ENCODE measurements at regions not wholly inside any gene's neighbourhood (a gene's known extent, or its start where the extent isn't known, plus 50 kb on each side); places are given as distances from the start of the nearest gene placed in this dataset.

DNA sequence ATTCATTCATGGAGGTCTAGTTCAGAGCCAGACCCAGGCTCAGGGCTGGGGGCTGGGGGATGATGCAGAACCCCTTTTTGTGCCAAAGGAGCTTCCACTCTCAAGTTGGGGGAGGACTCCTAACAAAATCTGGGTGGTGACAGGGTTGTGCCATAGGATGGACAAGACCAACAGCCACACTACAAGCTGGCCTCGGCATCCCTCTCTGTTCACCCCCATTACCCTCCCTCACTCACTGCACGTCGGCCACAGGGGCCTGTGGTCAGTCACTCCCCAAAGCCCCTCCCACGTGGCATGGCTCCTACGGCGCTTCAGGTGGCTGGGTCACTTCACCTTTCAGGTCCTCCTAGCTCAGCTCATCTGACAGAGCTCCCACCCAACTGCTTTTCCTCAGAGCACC, 348.7 kb upstream of the ZMIZ1 start:
- ATAC-seq (ENCODE audit: low FRiP score in 2 of 2), result no peak
- Histone ChIP-seq H3K4me1 (no peaks in the 10 kb centered on the region), H3K27ac (no peak overlapping the region), H3K4me3 (no peak overlapping the region), H3K36me3 (no peaks in the 10 kb centered on the region), H3K27me3 (no peaks in the 10 kb centered on the region), H3K9me3 (no peaks in the 10 kb centered on the region)
- no peak for TF ChIP-seq POLR2AphosphoS5 (IDR thresholded peaks at IDR 0.05)
- WGBS, 2 donors, result 71 to 96% methylated on average over 5 to 6 of the region's 6 CpGs
- no peak for DNase-seq

DNA sequence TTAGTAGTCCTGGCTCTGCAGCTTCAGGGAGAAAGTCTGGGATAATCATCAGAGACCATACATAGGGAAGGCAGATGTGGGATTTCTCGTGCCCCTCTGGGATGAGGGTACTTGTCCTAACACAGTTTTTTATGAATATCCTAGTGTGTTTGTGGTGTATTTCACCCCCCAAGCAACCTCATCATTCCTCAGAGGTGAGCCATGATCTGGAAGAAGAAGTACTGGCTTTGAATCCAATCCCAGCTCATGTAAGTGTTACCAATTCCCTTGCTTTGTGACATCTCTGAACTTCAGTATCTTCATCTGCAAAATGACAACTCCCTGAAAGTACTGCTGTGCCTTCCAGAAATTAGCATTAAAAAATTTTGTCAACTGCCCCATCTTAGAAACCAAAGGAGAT, 347.5 kb upstream of the ZMIZ1 start:
- Histone ChIP-seq H3K27me3 (no peaks in the 10 kb centered on the region), H3K9me3 (no peaks in the 10 kb centered on the region), H3K4me3 (no peak overlapping the region), H3K36me3 (no peaks in the 10 kb centered on the region), H3K27ac (no peak overlapping the region), H3K4me1 (no peaks in the 10 kb centered on the region)
- WGBS, 2 donors, result 96 to 100% methylated on average over 1 of the region's 1 CpG
- ATAC-seq (ENCODE audit: low FRiP score in 2 of 2) (no peak), DNase-seq (no peak)
- no peak for TF ChIP-seq POLR2A (IDR thresholded peaks at IDR 0.05)
- no peak for TF ChIP-seq EP300 (IDR thresholded peaks at IDR 0.05)
- TF ChIP-seq, protein P1, sequence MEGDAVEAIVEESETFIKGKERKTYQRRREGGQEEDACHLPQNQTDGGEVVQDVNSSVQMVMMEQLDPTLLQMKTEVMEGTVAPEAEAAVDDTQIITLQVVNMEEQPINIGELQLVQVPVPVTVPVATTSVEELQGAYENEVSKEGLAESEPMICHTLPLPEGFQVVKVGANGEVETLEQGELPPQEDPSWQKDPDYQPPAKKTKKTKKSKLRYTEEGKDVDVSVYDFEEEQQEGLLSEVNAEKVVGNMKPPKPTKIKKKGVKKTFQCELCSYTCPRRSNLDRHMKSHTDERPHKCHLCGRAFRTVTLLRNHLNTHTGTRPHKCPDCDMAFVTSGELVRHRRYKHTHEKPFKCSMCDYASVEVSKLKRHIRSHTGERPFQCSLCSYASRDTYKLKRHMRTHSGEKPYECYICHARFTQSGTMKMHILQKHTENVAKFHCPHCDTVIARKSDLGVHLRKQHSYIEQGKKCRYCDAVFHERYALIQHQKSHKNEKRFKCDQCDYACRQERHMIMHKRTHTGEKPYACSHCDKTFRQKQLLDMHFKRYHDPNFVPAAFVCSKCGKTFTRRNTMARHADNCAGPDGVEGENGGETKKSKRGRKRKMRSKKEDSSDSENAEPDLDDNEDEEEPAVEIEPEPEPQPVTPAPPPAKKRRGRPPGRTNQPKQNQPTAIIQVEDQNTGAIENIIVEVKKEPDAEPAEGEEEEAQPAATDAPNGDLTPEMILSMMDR (IDR thresholded peaks at IDR 0.05), result no peak
- TF ChIP-seq POLR2AphosphoS5 (IDR thresholded peaks at IDR 0.05), result no peak

DNA sequence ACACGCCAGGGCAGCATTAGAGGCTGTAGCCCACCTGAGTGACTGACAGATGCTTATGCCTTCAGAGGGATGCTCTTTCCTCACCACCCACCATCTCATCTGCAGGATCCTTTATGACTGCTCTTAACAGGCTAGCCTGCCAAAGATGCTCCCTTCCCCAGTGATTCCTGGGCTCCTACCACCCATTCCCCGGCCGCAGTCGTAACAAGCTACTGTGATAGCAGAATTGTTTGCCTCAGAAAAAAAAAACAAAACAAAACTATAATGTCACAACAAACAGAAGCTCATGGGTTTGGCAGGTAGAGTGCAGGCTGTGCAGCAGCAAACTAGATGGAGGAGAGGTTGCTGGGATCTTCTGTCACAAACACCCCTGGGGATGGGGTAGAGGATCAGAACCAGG, 343.9 kb upstream of the ZMIZ1 start:
- no peaks in the 10 kb centered on the region for H3K27me3 ChIP-seq
- TF ChIP-seq EP300 (IDR thresholded peaks at IDR 0.05), result no peak
- no peak overlapping the region for H3K27ac ChIP-seq
- no peaks in the 10 kb centered on the region for H3K36me3 ChIP-seq
- no peaks in the 10 kb centered on the region for H3K9me3 ChIP-seq
- DNase-seq (no peak), ATAC-seq (ENCODE audit: low FRiP score in 2 of 2) (no peak)
- H3K4me1 ChIP-seq, result no peaks in the 10 kb centered on the region
- WGBS, 2 donors, result 94 to 95% methylated on average over 4 of the region's 4 CpGs
- H3K4me3 ChIP-seq, result no peak overlapping the region

DNA sequence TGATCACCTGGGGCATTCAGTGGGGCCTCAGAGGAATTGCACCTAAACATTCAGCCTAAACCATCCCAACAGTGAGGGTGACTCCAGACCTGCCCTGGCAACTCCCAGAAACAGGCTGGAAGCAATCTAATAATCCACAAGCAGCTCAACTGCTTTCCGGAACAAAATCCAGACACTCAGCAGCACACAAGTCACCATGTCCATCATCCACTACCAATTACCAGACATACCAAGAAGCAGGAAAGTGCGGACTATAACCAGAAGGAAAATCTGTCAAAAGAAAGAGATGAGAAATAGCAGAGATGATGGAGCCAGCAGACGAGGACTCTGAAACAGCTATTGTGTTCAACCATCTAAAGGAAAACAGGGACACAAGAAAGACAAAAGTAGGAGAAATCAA, 342.6 kb upstream of the ZMIZ1 start:
- 92 to 95% methylated on average over 3 of the region's 3 CpGs for WGBS, 2 donors
- no peaks in the 10 kb centered on the region for H3K9me3 ChIP-seq
- TF ChIP-seq POLR2A (IDR thresholded peaks at IDR 0.05), result no peak
- TF ChIP-seq, protein P1 (IDR thresholded peaks at IDR 0.05), result no peak
- no peak for TF ChIP-seq POLR2AphosphoS5 (IDR thresholded peaks at IDR 0.05)
- no peak for TF ChIP-seq EP300 (IDR thresholded peaks at IDR 0.05)
- H3K4me1 ChIP-seq, result no peaks in the 10 kb centered on the region
- H3K27me3 ChIP-seq, result no peaks in the 10 kb centered on the region
- ATAC-seq (ENCODE audit: low FRiP score in 2 of 2), result no peak
- H3K27ac ChIP-seq, result no peak overlapping the region
- DNase-seq, result no peak
- H3K36me3 ChIP-seq, result no peaks in the 10 kb centered on the region
- no peak overlapping the region for H3K4me3 ChIP-seq

DNA sequence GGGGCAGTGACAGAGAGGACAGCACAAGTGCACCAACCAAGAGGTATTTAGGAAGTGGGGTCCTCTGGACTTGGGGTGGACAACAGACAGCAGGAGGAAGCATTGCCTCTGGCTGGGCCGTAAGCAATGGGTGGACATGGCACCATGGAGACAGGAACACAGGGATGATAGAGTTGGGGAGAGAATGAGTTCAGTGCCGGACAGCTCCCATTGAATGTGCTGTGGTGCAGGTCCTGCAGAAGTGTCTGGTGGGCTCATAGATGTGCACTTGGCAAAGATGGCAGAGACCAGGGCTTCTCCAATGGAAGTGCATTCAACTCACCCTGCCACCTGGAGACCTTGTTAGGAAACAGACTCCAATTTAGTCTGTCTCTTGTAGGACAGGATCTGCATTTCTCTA, 341.5 kb upstream of the ZMIZ1 start:
- no peak for DNase-seq
- Histone ChIP-seq H3K27me3 (no peaks in the 10 kb centered on the region), H3K4me1 (no peaks in the 10 kb centered on the region), H3K36me3 (no peaks in the 10 kb centered on the region), H3K9me3 (no peaks in the 10 kb centered on the region), H3K4me3 (no peak overlapping the region), H3K27ac (no peak overlapping the region)
- no peak for ATAC-seq (ENCODE audit: low FRiP score in 2 of 2)
- no peak for TF ChIP-seq POLR2AphosphoS5 (IDR thresholded peaks at IDR 0.05)
- no peak for TF ChIP-seq EP300 (IDR thresholded peaks at IDR 0.05)
- TF ChIP-seq, protein P1 (IDR thresholded peaks at IDR 0.05), result no peak
- TF ChIP-seq POLR2A (IDR thresholded peaks at IDR 0.05), result no peak
- 91 to 95% methylated on average over 2 of the region's 2 CpGs for WGBS, 2 donors

DNA sequence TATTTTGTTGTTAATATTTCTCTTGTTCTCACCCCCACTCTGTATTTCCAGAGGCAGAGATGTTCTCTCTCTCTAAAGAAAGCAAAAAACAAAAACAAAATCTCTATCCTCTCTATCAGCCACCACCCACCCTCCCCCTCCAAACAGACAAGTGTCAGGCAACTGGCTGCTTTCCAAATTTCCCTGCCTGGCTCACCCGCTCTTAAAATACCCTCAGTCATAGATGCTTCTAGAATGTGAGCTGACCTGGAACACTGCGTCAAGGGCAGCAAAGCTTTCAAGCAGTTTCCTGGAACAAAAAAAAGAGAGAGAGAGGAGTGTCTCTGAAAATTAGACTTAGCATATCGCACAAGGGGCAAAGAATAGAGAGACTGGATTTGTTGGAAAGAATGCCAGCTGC, 341.0 kb upstream of the ZMIZ1 start:
- Histone ChIP-seq H3K4me3 (no peak overlapping the region), H3K4me1 (no peaks in the 10 kb centered on the region), H3K27me3 (no peaks in the 10 kb centered on the region), H3K9me3 (no peaks in the 10 kb centered on the region), H3K36me3 (no peaks in the 10 kb centered on the region), H3K27ac (no peak overlapping the region)
- DNase-seq (no peak), ATAC-seq (ENCODE audit: low FRiP score in 2 of 2) (no peak)
- TF ChIP-seq EP300 (IDR thresholded peaks at IDR 0.05) (no peak), POLR2AphosphoS5 (IDR thresholded peaks at IDR 0.05) (no peak), POLR2A (IDR thresholded peaks at IDR 0.05) (no peak)
- TF ChIP-seq, protein P1 (IDR thresholded peaks at IDR 0.05), result no peak
- 21 to 40% methylated on average over 3 of the region's 3 CpGs for WGBS, 2 donors
